GM19035 (cell line): ENCODE measurements at regions not wholly inside any gene's neighbourhood (a gene's known extent, or its start where the extent isn't known, plus 50 kb on each side); places are given as distances from the start of the nearest gene placed in this dataset.

Experiments used
- ATAC-seq: cut with Tn5 transposase; IDR thresholded peaks from one replicate; pipeline ENCODE4 v1.9.1; 2021; ENCODE audit not compliant: unreplicated experiment

GRCh38 chr2:220660277-220661145, 911.6 kb downstream of the EPHA4 start:
- no peak for ATAC-seq

DNA sequence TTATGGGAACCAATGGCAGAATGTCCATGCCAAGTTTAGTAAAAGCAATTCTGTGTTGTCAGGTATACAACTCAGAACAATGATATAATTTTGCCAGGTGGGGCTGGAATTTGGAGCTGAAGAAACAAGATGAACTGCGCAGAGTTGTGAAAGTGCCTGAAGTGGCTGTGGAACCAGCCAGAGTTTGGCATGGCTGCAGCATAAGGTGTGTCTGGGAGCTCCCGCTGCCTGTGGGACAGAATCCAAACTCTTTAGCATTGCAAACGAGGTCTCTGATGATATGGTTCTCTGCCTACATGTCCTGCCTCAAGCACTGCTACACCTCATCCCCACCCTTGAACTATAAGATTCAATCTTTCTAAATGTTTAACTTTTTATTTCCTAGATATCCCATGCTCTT, 909.7 kb downstream of the EPHA4 start:
- no peak for ATAC-seq

- ATAC-seq, result no peak
These were observed 909.0 kb downstream of the EPHA4 start for GRCh38 chr2:220663065-220663464.

GRCh38 chr2:220664272-220665107, 907.6 kb downstream of the EPHA4 start:
- no peak for ATAC-seq

- ATAC-seq, result no peak
These were observed 907.0 kb downstream of the EPHA4 start for GRCh38 chr2:220665108-220665471.

DNA sequence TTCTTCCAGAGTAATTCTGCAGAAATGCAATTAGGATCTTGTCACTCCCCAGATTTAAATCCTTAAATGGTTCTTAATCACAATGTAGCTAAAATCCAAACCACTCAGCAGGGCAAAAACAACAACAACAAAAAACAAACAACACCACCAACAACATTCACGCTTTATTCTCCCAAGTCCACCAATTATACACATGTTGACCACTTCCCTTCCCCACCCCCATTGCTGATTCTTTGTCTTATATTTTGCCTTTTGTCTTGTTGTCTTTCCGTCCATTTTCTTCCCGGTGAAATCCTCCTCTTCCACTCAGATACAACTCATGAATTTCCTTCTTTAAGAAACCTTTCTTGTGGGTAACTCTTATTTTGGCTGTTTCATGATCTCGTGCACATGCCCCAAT, 902.8 kb downstream of the EPHA4 start:
- no peak for ATAC-seq

GRCh38 chr2:220670511-220670910, 901.6 kb downstream of the EPHA4 start:
- ATAC-seq, result no peak

DNA sequence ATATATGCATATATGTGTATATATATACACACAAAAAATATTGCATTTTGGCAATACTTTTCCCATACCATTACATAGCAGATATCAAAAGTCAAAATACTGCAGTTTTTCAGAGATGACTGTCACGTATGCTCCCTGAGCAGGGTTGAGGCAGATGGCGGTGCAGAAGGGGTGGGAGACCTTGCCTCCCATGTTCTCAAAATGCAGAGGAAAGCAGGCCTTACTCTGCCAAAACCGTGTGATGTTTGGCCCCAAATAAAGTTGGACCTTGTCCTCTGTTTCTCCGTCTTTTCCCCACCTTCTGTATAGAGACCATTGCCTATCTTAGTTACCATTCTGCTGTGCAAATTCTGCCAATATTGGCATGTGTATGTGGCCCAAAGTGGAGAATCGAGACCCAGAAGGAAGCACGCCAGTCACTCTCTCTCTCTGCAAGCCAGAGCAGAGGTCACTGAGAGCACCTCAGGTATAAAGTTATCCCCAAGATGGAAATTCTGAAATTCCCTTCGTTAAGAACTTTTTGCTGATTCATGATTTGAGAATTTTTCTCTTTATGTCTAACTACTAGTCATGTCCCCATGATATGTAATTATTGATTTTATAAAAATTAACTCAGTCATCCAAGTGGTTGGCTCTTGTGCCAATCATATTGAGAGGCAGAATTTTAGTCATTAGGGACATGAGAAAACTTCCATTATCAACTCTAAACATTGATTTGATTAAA, 898.8 kb downstream of the EPHA4 start:
- ATAC-seq, result no peak

DNA sequence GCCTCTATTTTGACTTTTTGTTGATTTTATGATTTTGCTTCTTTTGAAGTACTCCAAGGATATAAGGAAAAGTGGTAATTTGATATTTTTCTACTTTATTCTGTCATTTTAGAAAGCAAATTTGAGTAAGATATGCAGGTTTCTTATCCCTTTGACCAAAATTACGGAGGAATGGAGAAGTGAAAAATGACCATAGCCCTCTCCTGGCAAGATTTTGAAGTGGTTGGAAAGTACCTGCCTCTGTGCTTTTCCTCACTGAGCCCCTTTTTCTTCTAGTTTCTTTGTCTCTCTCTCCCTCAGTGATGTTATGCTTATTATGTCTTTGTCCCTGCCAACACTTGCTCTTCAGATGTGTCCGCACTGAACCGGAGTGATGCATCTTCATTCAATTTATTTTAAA, 898.1 kb downstream of the EPHA4 start:
- no peak for ATAC-seq

DNA sequence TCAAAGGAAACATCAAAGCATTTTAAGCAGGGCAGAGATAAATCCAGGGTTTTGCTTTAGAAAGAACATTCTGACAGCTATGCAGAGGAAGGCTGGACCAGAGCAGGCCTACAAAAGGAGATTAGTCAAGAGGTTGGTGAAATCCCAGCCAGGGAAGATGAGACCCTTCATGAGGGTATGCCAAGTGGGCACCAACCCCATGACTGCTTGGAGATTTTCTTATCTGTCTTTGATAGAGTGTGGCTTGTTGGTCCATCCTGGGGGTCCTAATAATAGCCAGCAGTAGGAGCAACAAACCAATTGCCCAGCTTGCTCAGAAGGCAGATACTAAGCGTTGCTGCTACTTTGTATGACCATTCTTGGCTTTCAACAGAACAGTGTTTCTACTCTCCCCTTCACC, 895.4 kb downstream of the EPHA4 start:
- ATAC-seq, result no peak

- no peak for ATAC-seq
These were observed 893.2 kb downstream of the EPHA4 start for GRCh38 chr2:220678943-220679342.

DNA sequence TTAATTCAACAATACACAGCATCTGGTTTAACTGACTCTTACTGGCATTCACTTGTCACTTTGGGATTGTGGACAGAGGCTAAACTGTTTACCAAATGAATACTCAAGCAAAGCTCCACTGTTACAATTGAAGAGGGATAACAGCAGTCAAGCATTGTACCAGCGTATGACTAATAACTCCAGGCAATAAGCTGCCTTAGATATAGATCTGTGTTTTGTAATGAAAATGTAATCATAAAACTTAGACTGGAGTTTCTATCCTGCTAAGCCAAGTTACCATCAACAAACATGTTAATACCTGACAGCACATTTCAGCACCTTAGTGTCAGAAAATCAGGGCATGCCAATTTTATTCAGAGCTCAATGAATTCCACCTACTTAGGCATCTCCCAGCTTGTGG, 889.5 kb downstream of the EPHA4 start:
- no peak for ATAC-seq

DNA sequence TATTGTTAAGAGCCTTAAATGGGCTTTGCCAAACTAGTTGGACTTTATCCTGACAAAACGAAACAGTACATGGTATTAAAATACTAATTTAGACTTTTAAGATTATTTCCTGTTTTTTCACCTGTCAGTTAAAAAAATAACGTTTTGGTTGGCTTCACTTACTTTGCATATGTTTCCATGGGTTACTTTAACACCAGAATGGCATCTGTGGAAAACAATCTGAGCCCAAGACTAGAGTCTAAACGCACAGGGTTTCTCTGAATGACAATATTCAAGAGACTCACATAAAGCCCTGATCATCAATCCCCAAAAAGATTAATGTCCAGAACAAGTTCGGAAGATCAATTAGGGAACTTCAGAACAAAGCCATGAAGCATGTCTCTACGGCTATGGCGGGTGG, 888.0 kb downstream of the EPHA4 start:
- no peak for ATAC-seq

GRCh38 chr2:220687231-220687843, 884.8 kb downstream of the EPHA4 start:
- ATAC-seq, result peak; percentile 84

DNA sequence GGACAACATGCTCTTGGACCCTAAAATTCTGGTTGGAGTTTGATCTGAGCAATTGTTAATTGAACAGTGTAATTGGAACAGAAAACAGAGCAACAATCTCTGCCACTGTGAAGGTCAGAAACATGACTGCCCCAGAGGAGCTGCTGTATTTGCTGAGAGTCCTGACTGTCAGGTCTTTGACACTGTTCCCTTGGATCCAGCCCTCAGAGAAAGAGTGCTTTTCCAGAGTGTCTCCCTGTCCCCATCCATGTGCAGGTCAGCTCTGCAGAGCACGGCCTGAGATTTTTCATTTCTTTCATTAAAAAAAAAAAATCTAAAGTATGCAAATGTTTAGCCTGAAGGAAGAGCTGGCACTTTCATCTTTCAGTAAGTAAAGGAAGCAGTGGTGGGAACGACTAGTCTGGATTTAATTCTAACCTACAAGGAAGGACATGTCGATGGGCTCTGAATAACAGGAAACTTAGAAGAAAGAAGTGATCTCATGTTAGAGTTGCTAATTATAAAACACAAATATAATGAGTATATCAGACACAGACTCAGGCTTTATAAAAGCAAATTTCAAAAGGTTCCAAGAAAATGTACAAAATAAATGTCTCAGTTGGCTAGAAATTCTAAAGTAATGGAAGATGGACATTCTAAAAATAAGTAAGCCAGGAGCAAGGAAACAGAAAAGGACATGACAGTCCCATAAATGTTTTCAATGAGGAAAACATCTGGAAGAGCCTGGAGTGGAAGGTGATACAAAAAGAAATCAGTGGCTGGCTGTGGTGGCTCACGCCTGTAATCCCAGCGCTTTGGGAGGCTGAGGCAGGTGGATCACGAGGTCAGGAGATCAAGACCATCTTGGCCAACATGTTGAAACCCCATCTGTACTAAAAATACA, 876.5 kb downstream of the EPHA4 start:
- no peak for ATAC-seq

- ATAC-seq, result no peak
These were observed 875.8 kb downstream of the EPHA4 start for GRCh38 chr2:220696280-220696669.

DNA sequence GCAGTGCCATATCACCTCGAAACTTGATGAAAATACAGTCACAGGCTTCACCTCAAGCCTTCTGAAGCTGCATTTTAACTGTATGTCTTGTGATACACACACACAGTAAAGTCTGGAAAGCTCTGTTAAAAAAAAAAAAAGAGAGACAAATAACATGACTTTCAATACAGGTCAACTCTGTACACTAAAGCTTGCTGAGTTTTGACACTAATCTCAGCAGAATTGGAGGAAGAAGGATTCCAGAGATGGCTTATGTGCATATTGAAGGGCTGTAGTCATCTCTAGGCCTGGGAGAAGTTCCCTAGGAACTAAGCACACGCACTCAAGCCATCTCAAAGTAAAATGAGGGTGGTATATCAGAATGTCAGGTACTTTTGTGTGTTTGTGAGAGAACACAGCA, 875.1 kb downstream of the EPHA4 start:
- no peak for ATAC-seq

GRCh38 chr2:220701115-220701514, 871.0 kb downstream of the EPHA4 start:
- no peak for ATAC-seq

- ATAC-seq, result no peak
These were observed 868.8 kb downstream of the EPHA4 start for GRCh38 chr2:220703279-220703678.

DNA sequence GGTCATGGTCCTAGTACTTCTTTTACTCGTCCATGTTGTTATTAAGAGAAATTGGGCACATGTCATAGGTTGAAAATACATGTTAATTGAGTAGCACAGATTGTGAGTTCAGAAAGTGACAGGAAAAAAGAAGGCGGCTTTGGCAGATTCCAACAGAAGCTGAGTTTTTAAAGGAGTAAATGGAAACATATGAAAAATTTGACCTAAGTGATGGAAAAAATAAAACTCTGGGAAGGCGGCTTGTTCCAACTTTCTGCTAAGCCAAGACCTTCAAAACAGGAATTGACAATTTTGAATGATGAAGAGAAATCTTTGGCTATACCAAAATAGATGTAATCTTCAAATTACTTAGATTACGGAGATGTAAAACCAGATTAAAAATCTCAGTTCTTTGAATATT, 868.0 kb downstream of the EPHA4 start:
- ATAC-seq, result no peak
